HG02610 (cell line): ENCODE measurements at regions not wholly inside any gene's neighbourhood (a gene's known extent, or its start where the extent isn't known, plus 50 kb on each side); places are given as distances from the start of the nearest gene placed in this dataset.

Source experiments
- ATAC-seq: cut with Tn5 transposase; IDR thresholded peaks from one replicate; pipeline ENCODE4 v1.9.1; 2021; ENCODE audit warnings: mild to moderate bottlenecking, moderate library complexity; ENCODE audit not compliant: unreplicated experiment

DNA sequence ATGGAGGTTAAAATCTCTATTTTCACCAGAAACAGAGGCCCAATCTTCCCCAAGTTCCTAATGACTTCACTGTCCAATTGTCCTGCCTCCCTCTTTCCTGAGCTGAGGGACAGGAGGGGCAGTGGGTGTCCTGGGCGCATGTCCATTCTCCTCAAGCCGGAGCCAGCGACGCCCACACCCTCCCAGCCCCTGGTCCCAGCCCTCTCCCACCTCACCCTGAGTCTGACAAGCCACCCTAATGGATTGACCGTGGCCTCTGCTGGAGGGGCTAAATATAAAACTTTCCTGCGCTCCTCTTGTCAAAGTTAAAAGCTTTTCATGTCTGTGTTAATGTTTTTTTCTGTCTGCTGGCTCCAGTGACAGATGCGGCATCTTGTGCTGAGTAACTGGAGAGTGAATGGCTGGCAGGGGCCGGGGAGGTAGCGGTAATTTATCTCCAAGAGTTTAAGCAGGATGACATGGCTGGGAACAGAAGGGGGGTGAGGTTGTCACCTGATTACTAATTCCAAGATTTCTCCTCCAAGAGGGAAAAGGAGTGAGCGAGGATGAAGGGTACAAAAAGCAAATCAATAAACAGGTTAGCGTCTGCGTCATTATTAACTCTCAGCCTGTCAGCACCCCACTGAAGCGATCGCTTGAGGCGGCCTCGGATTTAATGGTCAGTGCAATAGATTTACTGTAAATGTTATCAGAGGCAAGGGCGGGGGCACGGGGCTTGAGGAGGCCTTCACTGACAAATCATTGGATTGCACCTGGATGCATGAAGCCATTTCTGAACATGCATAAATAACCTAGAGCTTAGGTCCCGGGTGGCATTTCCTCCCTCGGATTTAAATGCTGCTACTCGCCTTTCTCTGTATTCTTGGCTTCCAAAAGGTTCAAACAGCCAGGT, 118.1 kb upstream of the MAFB start:
- no peak for ATAC-seq

DNA sequence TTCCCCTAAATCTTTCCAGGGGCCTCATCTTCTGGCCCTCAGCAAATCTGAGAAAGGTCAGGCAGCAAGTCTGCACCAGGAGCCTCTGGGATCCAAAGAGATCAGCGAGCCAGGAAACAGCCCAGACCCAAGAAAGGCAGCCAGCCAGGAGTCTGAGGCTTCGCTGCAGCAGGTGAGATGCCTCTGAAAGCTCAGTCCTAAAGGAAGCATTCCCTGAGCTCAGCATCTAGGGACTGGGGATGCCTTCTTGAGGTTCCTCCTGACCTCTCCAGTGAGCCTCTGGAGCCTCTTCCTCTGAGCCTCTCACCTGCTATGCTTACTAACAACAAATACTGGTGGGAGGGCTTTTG, 118.8 kb upstream of the MAFB start:
- no peak for ATAC-seq

- no peak for ATAC-seq
Measured at GRCh38 chr20:40808936-40809335, 119.9 kb upstream of the MAFB start.

GRCh38 chr20:40809361-40809760, 120.3 kb upstream of the MAFB start:
- ATAC-seq = no peak

- no peak for ATAC-seq
Measured at GRCh38 chr20:40810332-40811000, 121.4 kb upstream of the MAFB start.

DNA sequence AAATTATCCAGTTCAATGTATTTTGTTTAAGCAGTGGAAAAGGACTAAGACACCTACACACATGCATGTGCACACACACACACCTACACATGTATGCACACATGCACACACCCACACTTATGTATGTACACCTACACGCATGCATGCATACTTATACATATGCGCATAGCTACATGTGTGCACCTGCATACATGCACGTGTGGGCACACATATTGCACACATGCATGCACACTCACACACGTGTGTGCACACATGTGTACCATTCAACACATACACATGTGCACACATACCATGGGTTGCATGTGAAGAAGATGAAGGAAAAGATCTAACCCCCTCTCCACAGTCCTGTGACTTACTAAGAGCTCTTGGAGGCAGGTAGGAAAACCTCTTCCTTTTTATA, 122.0 kb upstream of the MAFB start:
- ATAC-seq = no peak

GRCh38 chr20:40811660-40812414, 122.8 kb upstream of the MAFB start:
- ATAC-seq = no peak

DNA sequence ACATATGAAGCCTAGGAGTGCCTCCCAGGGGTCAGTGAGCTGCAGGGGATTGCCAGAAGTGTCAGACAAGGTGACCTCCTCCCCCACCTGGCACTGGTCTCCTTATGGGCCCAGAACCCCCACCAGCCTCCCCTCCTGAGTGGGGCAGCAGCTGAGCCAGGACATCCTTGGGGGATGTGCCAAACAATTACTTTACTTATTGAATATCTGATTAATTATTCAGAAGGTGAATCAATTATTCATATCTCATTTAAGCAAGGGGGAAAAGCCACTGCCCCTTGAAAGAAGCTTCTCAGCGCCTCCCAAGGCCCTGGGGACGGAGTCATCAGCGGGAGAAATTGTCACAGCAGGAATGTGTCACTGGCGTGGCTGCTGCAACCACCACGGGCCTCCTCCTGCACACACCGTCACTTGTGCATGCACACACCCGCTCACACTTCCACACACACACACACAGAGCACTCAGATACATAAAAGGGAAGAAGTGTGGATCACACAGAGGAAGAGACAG, 123.4 kb upstream of the MAFB start:
- no peak for ATAC-seq

DNA sequence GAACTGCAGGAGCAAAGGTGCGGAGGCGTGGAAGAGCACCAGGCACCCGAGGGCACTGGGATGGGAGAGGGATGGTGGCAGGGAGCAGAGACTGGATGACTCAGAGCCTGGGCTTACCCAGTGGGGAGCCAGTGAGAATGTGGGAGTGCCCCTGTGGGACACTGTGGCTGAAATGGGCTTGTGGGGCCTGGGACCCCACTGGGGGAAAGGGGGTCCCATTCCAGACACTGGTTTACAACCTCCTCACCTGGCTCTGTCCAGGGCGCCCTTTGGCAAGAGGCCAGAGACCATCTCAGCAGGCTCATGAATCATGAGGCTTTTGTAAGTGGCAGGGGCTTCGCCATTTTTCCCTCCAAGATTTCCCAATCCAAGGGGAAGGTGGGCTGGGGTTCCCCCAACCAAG, 124.0 kb upstream of the MAFB start:
- ATAC-seq = no peak

DNA sequence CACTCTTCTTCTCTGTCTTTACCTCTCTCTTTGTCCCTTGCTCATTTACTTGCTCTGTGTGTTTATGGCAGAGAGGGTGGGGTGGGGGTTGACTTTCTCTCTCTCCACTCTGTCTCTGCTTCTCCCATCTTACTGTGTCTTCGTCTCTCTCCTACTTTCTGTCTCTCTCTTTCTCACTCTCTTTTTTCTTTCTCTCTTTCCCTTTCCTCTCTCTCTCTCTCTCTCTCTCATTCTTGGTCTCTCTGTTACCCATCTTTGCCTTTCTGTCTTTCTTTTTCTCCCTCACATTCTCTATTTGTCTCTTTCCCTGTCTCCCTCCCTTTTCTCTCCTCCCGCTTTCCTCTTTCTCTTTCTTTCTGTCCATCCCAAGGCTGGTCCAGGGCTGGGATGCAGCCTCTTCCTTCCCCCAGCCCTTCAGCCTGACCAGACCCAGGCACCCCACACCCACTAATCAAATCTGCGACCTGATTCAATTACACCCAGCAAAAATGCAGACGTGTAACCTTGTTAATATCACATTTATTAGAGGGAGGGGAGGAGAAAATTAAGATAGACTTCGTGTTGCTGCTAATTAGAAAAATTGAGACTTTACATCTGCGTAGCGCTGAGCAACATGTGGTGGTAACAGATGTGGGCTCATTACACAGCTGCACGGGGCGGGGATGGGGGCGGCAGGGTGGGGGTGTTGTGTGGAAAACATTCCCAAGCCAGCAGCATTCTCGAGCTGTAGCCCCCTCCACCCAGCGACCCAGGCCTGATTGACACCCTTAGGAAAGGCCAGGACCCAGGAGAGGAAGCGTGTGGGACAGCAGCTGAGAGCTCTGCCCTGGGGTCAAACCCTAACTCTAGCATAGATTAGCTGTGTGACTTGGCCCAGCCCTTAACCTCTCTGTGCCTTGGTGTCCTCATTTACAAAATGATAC, 124.9 kb upstream of the MAFB start:
- ATAC-seq = no peak

DNA sequence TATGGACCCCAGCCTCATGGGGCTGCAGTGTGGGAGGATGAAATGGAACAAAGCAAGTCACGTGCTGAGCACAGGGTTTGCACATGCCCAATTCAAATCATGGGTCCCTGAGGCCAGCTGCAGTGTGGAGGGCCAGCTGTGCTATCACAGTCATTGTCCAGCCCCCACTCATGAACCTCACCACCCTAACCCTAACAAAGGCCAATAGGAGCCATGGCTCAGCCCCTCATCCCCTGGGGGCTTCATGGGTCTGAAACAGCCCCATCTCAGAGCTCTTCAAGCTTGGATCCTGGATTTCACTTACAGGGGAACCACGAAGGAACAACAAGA, 125.6 kb upstream of the MAFB start:
- no peak for ATAC-seq

DNA sequence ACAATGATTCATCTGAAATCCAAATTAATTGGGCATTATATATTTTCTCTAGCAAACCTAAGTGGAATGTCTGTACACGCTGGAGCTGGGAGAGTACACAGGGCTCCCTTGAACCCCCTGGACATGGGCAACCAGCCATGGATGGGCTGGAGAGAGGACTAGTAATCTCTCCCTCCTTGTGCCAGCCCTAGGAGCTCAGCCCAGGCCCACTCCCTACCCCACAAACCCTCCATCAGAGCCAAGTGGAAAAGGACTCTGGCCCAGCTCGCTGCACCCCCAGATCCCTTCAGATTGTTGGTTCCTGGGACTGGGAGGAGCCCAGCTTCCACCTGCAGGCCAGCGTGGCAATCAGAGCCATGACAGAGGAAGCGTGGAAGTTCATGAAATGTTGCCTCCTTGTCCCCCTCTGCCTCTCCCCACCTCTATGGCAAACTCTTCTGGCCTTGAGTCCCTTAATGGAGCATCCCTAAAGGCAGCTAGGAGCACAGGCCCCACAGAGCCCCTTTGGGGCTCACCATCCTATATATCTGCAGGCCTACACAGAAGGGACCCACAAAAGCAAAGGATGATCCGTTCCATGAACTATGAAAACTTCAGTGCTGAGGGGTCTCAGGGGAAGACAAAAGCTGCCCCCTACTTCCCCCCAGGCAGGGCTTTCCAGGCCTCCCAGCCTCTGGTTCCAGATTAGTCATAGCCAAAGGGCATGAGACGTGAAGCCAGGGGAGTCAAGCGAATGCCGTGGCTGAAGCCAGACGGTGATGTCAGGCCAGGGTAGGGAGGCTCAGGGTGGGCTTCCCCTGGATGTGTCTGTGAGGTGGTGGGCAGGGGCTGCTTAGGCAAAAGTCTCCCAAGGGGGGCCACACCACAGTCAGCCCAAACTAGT, 126.4 kb upstream of the MAFB start:
- no peak for ATAC-seq

- ATAC-seq = no peak
Measured at GRCh38 chr20:40816039-40816352, 127.0 kb upstream of the MAFB start.

DNA sequence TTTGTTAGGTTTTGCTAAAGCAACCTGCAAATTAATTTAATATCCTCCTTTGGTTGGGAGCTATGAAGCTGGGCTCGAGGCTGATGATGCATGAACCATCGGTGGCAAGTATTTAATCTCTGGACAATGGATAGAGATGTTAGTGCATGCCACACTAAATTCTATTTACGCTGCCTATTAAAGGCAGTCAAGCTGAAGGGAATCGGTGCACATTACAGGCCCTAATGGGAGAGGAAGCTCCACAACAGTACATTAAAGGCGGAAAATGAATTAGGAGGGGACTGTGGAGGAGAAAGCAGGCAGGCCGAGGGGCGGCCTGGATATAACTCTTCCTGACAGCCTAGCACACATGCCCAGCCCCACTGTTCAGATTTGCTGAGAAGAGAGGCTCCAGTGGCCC, 132.4 kb upstream of the MAFB start:
- ATAC-seq = no peak

- ATAC-seq = no peak
Measured at GRCh38 chr20:40826699-40827098, 137.7 kb upstream of the MAFB start.

GRCh38 chr20:40835321-40835720, 146.3 kb upstream of the MAFB start:
- ATAC-seq = no peak

GRCh38 chr20:40838509-40838908, 149.5 kb upstream of the MAFB start:
- no peak for ATAC-seq

GRCh38 chr20:40843251-40843650, 154.2 kb upstream of the MAFB start:
- ATAC-seq = no peak

DNA sequence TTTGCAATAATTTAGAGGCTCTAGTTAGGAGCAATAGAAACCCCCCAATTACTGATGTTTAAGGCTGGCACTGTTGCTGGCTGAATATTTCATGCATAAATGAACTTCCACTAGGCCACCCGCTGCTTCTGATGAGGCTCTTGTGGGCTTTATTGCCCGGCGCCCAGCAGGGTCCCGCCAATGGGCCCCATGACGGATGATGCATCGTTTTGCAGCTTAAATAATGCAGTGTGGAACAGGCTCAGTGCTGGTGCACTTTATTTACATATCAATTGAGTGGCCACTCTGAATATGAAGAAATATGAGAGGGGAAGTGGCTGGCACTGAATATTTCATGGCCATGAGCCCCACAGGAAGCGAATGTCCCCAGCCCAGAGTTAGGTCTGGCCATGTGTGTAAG, 155.3 kb upstream of the MAFB start:
- ATAC-seq = no peak

DNA sequence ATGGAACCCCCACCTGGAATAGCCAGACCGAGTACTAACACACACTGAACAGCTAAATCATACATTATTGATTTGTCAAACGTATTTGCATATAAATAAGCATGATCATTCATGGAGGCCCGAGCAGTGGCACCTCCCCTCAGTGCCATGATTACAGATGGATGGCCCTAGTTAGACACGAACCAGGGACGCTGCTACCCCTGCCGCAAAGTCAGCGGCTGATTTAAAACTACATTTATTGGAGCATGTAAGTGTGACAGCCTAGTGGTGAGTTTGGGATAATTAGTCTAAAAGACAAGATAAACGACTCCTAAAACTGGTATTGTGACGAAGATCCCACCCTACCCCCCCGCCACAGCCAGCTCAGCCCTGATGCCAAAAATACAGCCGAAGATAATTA, 159.1 kb upstream of the MAFB start:
- no peak for ATAC-seq
